ENCODE measurements at regions not wholly inside any gene's neighbourhood (a gene's known extent, or its start where the extent isn't known, plus 50 kb on each side); places are given as distances from the start of the nearest gene placed in this dataset.

DNA sequence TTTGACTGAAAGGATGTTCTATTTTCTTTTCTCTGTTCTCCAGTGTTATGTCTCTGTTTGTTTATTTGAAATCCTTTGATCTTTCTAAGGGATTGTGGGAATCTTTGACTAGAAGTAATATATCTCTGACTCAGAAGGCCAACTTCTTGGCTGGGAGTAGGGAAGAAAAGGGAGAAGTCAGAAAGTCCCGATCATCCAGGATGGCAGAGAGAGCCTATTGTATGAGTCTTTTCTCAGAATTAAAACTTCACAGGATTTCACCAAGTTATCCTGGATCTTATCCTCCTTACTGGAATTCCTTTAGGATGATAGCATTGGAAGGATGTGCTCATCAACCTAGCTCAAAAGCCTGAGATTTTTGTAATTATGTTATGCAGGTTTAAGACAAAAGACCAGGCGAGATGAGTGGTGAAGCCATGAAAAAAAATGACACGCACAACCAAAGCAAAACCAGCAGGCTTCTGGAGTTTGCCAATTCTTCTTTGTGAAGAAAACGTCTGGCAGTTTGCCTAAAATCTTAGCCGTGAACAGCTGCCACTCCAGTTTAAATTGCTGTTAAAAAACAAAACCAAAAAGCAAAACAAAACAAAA, 383.6 kb upstream of the SMIM21 start:
- H3K9me3 Mint-ChIP-seq: no peaks in the 10 kb centered on the region
- peaks cover 19% of the 10 kb centered on the region for H3K27me3 Mint-ChIP-seq (ENCODE audit: low read depth)

DNA sequence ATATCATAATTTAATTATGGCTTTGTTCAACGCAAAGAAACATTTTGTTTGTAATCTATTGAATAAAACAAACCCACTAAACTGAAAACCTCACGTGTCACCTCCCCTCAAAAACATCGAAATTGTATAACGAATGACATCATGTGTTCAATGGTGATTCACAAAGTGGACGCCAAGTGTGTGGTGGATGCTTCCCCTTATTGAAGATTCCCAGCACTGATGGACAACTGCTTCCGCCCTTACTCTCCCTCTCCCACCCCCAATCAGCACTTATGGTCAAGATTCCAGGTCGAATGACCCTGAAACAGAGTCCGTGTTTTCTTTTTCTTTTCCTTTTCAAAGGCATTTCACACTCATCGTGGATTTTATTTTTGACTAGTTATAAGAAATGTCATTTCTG, 383.0 kb upstream of the SMIM21 start:
- H3K36me3 Mint-ChIP-seq (ENCODE audit: low read depth): no peaks in the 10 kb centered on the region
- DNase-seq: no peak
- H3K27me3 Mint-ChIP-seq (ENCODE audit: low read depth): peaks cover 19% of the 10 kb centered on the region
- no peaks in the 10 kb centered on the region for H3K9me3 Mint-ChIP-seq
- no peaks in the 10 kb centered on the region for H3K4me1 Mint-ChIP-seq (ENCODE audit: low read depth)
- no peak overlapping the region for H3K27ac Mint-ChIP-seq
- CTCF ChIA-PET: interaction anchor here (0.6 kb wide), 1 partner anchor 337 kb away, joined by 3 read pairs; no protein-coding TSS in a partner anchor
- intact Hi-C loops (cut with micrococcal nuclease): no loop called here
- no peak overlapping the region for H3K4me3 Mint-ChIP-seq

More for the DNA sequence above, 383.6 kb upstream of the SMIM21 start:
- Mint-ChIP-seq H3K27ac (no peak overlapping the region), H3K4me3 (no peak overlapping the region), H3K4me1 (ENCODE audit: low read depth) (no peaks in the 10 kb centered on the region), H3K36me3 (ENCODE audit: low read depth) (no peaks in the 10 kb centered on the region)
- DNase-seq: no peak
- intact Hi-C loops (cut with micrococcal nuclease): no loop called here
- CTCF ChIA-PET: no interaction called here

DNA sequence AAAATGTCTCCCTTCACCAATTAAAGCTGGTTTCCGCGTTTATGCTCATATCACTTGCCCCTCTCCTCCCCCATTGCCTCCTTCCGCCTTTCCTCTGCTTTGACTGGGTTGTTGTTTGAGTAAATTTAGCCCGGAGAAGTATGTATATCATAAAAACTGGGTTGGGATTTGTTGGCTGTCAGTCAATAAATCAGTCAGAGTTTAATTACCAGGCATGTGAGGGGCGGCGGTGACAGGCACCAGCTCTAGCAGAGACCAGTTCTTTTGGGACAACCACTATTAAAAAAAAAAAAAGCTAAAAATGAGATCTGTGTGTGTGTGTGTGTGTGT, 382.4 kb upstream of the SMIM21 start:
- Mint-ChIP-seq H3K27ac (no peak overlapping the region), H3K27me3 (ENCODE audit: low read depth) (peaks cover 20% of the 10 kb centered on the region), H3K4me3 (no peak overlapping the region), H3K9me3 (no peaks in the 10 kb centered on the region), H3K36me3 (ENCODE audit: low read depth) (no peaks in the 10 kb centered on the region), H3K4me1 (ENCODE audit: low read depth) (no peaks in the 10 kb centered on the region)
- CTCF ChIA-PET: interaction anchor here (0.6 kb wide), 1 partner anchor 336 kb away, joined by 3 read pairs; no protein-coding TSS in a partner anchor
- no peak for DNase-seq
- intact Hi-C loops (cut with micrococcal nuclease): no loop called here

DNA sequence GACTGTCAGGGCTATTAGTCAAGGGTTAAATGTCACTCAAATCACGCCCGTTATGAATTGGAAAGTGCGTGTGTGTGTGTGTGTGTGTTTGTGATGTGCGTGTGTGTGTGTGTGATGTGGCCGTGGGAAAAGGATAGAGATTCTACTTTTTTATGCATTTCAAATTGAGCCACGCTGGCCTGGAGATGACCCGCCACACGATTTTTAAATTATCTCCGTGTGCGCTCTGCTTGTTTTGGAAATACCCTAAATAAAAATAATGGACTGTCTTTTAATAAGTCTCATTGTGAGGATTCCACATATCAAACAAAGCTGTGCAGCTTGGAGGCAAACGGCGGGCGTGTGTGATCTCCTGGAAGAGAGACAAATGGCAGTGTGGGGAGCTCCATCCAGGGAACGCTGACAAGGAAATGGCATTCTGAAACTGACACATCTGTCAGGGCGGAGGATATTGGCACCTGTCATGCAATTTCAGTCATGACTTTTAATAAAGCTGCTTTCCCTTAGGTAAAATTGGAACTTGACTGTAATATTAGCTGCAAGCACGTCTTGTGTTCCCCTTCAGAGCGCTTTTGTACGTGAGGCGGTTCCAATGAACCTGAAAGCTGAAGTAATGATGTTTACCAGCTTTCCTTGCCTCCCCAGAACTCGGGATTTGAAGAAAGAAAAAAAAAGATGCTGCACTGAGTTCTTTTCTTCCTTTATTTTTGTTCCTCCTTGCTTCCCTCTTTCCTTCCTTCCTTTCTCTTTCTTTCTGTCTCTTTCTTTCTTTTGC, 381.8 kb upstream of the SMIM21 start:
- no peaks in the 10 kb centered on the region for H3K9me3 Mint-ChIP-seq
- H3K27me3 Mint-ChIP-seq (ENCODE audit: low read depth): peaks cover 24% of the 10 kb centered on the region
- no peaks in the 10 kb centered on the region for H3K36me3 Mint-ChIP-seq (ENCODE audit: low read depth)
- CTCF ChIA-PET: no interaction called here
- H3K4me3 Mint-ChIP-seq: no peak overlapping the region
- intact Hi-C loops (cut with micrococcal nuclease): no loop called here
- H3K27ac Mint-ChIP-seq: no peak overlapping the region
- no peak for DNase-seq
- no peaks in the 10 kb centered on the region for H3K4me1 Mint-ChIP-seq (ENCODE audit: low read depth)

DNA sequence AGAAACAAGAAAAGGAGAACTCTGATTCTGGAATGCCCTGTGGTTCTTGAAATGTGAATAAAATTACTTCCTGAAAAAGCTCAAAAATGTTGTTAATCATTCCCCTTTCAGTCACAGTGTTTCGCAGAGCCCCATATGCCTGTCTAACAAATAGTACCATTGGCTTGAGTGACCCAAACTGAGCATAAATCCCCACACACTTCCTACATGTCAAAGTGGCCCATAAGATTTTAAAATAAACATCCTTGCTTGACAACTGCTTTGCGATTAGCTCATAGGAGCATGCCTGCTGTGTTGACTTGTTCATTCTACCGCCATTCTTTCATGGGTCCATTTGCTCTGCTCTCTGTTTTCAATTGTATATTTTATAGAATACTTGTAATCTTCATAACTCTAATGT, 377.8 kb upstream of the SMIM21 start:
- H3K36me3 Mint-ChIP-seq (ENCODE audit: low read depth): no peaks in the 10 kb centered on the region
- H3K9me3 Mint-ChIP-seq: no peaks in the 10 kb centered on the region
- no peak overlapping the region for H3K27ac Mint-ChIP-seq
- H3K4me3 Mint-ChIP-seq: no peak overlapping the region
- no peaks in the 10 kb centered on the region for H3K4me1 Mint-ChIP-seq (ENCODE audit: low read depth)
- CTCF ChIA-PET: no interaction called here
- intact Hi-C loops (cut with micrococcal nuclease): no loop called here
- peaks cover 23% of the 10 kb centered on the region for H3K27me3 Mint-ChIP-seq (ENCODE audit: low read depth)
- no peak for DNase-seq

DNA sequence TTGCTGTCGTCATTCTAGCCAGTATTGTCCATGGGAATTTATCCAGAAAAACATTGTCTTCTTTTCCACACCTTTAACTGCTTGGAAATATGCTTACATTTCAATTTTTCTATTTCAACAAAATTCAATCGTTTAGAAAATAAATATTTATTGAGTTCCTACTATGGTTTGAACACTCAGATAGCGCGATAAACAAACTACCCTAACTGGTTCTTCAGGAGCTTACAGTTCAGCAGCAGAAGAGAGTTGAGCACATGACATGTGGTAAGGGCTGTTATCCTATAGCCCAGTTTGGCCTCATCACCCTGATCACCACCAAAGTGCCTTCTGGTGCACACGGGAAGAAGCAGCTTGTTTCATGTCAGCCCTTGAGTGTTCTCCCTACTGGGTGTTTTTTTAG, 375.2 kb upstream of the SMIM21 start:
- Mint-ChIP-seq H3K27ac (no peak overlapping the region), H3K36me3 (ENCODE audit: low read depth) (no peaks in the 10 kb centered on the region), H3K4me1 (ENCODE audit: low read depth) (no peaks in the 10 kb centered on the region), H3K27me3 (ENCODE audit: low read depth) (peaks cover 16% of the 10 kb centered on the region), H3K4me3 (no peak overlapping the region), H3K9me3 (no peaks in the 10 kb centered on the region)
- intact Hi-C loops (cut with micrococcal nuclease): no loop called here
- CTCF ChIA-PET: no interaction called here
- no peak for DNase-seq

DNA sequence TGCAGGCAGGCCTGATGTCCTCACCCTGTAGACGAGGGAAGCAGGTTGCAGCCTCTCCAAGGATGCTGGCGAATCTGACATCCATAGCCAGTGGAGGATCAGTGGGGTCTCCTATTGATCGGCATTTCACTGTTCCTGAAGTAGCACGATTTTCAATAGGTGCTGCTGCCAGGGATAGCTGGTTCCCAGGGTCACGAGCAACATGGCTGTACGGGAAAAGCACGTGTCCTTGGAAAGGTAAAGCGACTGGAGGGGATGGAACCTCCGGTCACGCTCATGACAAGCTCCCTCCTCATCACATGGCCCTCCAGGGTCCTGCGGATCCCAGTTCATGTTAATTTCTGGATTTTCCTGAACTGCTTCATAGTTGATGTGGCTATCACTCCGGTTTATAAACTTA, 373.7 kb upstream of the SMIM21 start:
- H3K4me3 Mint-ChIP-seq: no peak overlapping the region
- intact Hi-C loops (cut with micrococcal nuclease): no loop called here
- CTCF ChIA-PET: no interaction called here

DNA sequence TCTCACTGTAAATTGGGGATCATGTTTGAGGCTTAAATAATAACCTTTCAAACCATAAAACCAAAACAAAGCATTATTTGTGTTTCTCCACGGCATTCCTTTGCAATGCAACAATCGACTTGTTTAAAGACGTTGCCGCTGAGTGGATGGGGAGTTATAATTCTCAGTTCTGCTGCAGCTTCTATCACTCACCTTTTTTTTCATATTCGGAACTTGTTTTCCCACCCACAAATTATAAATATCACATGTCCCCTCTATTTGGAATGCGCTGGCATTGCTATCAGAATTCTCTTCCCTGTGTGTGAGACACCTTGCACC, 372.8 kb upstream of the SMIM21 start:
- no peak for DNase-seq
- Mint-ChIP-seq H3K27ac (no peak overlapping the region), H3K9me3 (peaks cover 1% of the 10 kb centered on the region), H3K27me3 (ENCODE audit: low read depth) (peaks cover 21% of the 10 kb centered on the region), H3K4me1 (ENCODE audit: low read depth) (no peaks in the 10 kb centered on the region), H3K4me3 (no peak overlapping the region), H3K36me3 (ENCODE audit: low read depth) (no peaks in the 10 kb centered on the region)
- intact Hi-C loops (cut with micrococcal nuclease): no loop called here
- CTCF ChIA-PET: no interaction called here

More for the DNA sequence above, 373.7 kb upstream of the SMIM21 start:
- DNase-seq: no peak
- Mint-ChIP-seq H3K36me3 (ENCODE audit: low read depth) (no peaks in the 10 kb centered on the region), H3K27me3 (ENCODE audit: low read depth) (peaks cover 19% of the 10 kb centered on the region), H3K4me1 (ENCODE audit: low read depth) (no peaks in the 10 kb centered on the region), H3K27ac (no peak overlapping the region), H3K9me3 (no peaks in the 10 kb centered on the region)

DNA sequence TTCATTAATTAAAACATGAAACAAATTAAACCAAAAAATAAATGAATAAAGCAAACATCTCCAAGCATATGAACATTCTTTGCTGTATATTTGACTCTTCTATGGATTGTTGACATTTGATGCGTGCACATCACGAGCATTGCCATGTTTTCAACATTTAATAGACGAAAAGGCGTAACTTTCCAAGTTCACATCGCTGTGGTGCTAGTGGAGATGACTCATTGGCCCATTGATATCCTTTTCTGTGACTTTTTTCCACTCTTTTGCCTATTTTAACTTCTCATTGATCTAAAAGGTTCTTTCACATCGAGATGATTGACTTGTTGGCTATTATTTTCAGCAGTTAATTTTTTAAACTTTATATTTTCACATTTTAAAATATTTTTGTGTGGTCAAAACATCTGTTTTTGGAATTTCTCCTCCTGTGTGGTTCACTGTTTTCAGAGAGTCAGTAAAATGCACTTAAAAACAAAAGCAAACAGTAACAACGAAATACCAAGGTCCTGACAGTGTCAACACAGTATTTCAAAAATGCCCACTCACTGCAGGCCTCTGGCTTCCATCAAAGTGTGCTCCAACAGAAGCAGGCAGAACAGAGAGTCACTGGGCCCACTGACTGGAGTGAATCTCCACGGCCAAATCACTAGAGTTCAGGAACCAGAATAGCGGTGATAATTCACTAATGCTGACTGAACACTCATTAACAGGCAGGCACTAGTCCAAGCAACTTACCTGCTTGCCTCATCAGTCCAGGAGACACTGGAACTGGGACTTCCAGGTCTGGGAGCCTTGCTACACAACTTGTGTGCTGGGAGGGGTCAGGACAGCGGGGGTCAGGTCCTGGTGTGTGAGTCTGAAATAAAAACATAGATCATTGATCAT, 372.2 kb upstream of the SMIM21 start:
- Mint-ChIP-seq H3K9me3 (peaks cover 1% of the 10 kb centered on the region), H3K27ac (no peak overlapping the region), H3K36me3 (ENCODE audit: low read depth) (no peaks in the 10 kb centered on the region), H3K4me1 (ENCODE audit: low read depth) (no peaks in the 10 kb centered on the region), H3K4me3 (no peak overlapping the region), H3K27me3 (ENCODE audit: low read depth) (peaks cover 18% of the 10 kb centered on the region)
- intact Hi-C loops (cut with micrococcal nuclease): no loop called here
- DNase-seq: no peak
- CTCF ChIA-PET: no interaction called here

DNA sequence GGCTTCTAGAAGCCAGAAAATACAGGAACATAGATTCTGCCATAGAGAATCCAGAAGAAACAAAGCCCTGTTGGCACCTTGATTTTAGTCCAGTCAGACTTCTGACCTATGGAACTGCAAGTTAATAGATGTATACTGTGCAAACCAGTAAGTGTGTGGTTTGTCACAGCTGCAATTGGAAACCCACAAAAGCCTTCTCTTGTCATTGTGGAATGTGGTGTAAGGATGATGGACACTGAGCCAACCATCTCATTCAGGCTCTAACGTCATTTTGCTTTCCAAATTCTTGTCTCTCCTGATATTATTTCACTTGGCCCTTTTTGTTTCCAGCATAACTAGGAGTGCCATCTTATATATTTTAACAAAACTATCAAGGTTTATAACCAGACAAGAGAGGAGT, 369.5 kb upstream of the SMIM21 start:
- peaks cover 7% of the 10 kb centered on the region for H3K9me3 Mint-ChIP-seq

DNA sequence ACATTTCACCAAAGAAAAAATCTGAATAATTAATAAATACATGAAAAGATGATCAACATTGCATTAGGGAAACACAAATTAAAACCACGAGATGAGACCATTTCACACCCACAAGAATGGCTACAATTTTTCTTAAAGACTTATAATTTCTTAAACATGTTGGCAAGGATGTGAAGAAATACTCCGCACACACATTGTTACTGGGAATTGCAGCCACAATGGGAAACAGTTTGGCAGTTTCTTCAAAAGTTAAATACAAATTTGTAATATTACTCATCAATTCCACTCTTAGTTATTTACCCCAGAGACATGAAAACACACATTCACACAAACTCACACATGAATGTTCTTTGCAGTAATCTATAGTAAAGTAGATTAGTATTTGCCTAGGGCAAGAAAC, 363.3 kb upstream of the SMIM21 start:
- no peak for DNase-seq
- Mint-ChIP-seq H3K36me3 (ENCODE audit: low read depth) (no peaks in the 10 kb centered on the region), H3K9me3 (peaks cover 6% of the 10 kb centered on the region), H3K27ac (no peak overlapping the region), H3K4me1 (ENCODE audit: low read depth) (no peaks in the 10 kb centered on the region), H3K27me3 (ENCODE audit: low read depth) (peaks cover 10% of the 10 kb centered on the region), H3K4me3 (no peak overlapping the region)
- intact Hi-C loops (cut with micrococcal nuclease): no loop called here
- CTCF ChIA-PET: no interaction called here

More for the DNA sequence above, 369.5 kb upstream of the SMIM21 start:
- DNase-seq: no peak
- Mint-ChIP-seq H3K4me1 (ENCODE audit: low read depth) (no peaks in the 10 kb centered on the region), H3K27me3 (ENCODE audit: low read depth) (peaks cover 10% of the 10 kb centered on the region), H3K36me3 (ENCODE audit: low read depth) (no peaks in the 10 kb centered on the region), H3K27ac (no peak overlapping the region), H3K4me3 (no peak overlapping the region)
- CTCF ChIA-PET: no interaction called here
- intact Hi-C loops (cut with micrococcal nuclease): no loop called here

DNA sequence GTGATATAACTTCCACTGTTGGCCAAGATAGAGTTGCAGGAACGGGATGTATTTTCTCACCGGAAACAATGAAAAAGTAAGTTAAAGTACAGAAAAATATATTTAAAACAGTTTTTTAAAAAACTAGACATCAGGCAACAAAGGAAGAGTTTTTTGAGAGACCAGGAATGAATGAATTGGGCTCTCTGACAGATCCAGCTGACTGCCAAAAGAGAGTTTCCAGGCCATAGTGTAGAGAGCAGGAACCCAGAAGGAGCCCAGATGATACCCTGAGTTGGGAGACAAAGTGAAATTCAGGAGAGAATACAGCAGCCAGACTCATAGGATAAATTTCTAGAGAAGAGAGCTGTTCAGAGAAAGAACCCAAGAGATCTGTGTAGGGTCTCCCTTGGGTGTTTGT, 362.6 kb upstream of the SMIM21 start:
- no peak overlapping the region for H3K4me3 Mint-ChIP-seq
- no peaks in the 10 kb centered on the region for H3K4me1 Mint-ChIP-seq (ENCODE audit: low read depth)
- no peak for DNase-seq
- H3K36me3 Mint-ChIP-seq (ENCODE audit: low read depth): no peaks in the 10 kb centered on the region
- intact Hi-C loops (cut with micrococcal nuclease): no loop called here
- no peak overlapping the region for H3K27ac Mint-ChIP-seq
- CTCF ChIA-PET: no interaction called here
- H3K9me3 Mint-ChIP-seq: peaks cover 6% of the 10 kb centered on the region
- peaks cover 10% of the 10 kb centered on the region for H3K27me3 Mint-ChIP-seq (ENCODE audit: low read depth)

DNA sequence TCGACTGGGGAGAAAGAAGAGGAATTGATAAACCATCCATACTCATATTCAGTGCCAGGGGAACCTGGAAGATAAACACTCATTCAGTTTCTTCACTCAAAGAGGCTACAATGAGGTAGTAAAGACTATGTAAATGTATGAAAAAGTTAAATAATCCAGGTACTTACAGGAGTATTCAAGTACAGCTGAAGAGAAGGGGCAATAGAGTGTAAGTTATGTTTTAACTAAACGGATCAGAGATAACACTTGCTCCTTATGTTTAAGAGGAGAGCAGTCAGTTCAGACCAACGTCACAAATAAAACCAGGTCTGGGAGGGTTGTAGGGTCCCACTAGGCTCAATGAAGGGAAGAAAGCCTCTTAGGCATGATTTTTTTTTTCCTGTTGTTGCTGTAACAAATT, 358.3 kb upstream of the SMIM21 start:
- Mint-ChIP-seq H3K9me3 (no peaks in the 10 kb centered on the region), H3K4me1 (ENCODE audit: low read depth) (no peaks in the 10 kb centered on the region), H3K4me3 (no peak overlapping the region), H3K36me3 (ENCODE audit: low read depth) (no peaks in the 10 kb centered on the region), H3K27me3 (ENCODE audit: low read depth) (peaks cover 17% of the 10 kb centered on the region), H3K27ac (no peak overlapping the region)
- intact Hi-C loops (cut with micrococcal nuclease): no loop called here
- CTCF ChIA-PET: no interaction called here
- no peak for DNase-seq

Data from activated naive CD4-positive, alpha-beta T cell treated with anti-CD3 and anti-CD28 coated beads for 36 hours (primary cell).